Osteocyte (in vitro differentiated cells): ENCODE measurements at regions not wholly inside any gene's neighbourhood (a gene's known extent, or its start where the extent isn't known, plus 50 kb on each side); places are given as distances from the start of the nearest gene placed in this dataset.
"Not testable (repeated sequence)": the region's sequence is repeated elsewhere in the genome, so short reads cannot be mapped to it uniquely, and the experiment has no call there.

Experiments used
- DNase-seq: peaks from one replicate; pipeline ENCODE4 v3.0.0; 2021; ENCODE audit warnings: mixed read lengths; ENCODE audit not compliant: unreplicated experiment; ENCODE audit errors: extremely low spot score
- H3K27ac Mint-ChIP-seq: one replicate; pipeline ENCODE4 v1.8.0; 2021; ENCODE audit warnings: mild to moderate bottlenecking, mixed read lengths; ENCODE audit not compliant: unreplicated experiment
- H3K27me3 Mint-ChIP-seq: one replicate; pipeline ENCODE4 v1.8.0; 2021; ENCODE audit warnings: mixed read lengths; ENCODE audit not compliant: unreplicated experiment
- H3K36me3 Mint-ChIP-seq: one replicate; pipeline ENCODE4 v1.8.0; 2021; ENCODE audit warnings: mixed read lengths; ENCODE audit not compliant: unreplicated experiment
- H3K4me1 Mint-ChIP-seq: one replicate; pipeline ENCODE4 v1.8.0; 2021; ENCODE audit warnings: mixed read lengths; ENCODE audit not compliant: unreplicated experiment
- H3K4me3 Mint-ChIP-seq: one replicate; pipeline ENCODE4 v1.8.0; 2021; ENCODE audit warnings: mild to moderate bottlenecking, moderate library complexity, mixed read lengths; ENCODE audit not compliant: unreplicated experiment
- H3K9me3 Mint-ChIP-seq: one replicate; pipeline ENCODE4 v1.8.0; 2021; ENCODE audit warnings: mixed read lengths; ENCODE audit not compliant: unreplicated experiment
- CTCF ChIP-seq: fragments of 200-600 bp; sonication (generic); IDR thresholded peaks from 2 replicates; pipeline ENCODE4 v1.5.0; 2021; ENCODE audit warnings: antibody characterized with exemption, mild to moderate bottlenecking, moderate library complexity

- TF ChIP-seq CTCF, result no peak
- Mint-ChIP-seq H3K4me1 (peaks cover 23% of the 10 kb centered on the region), H3K9me3 (no peaks in the 10 kb centered on the region), H3K36me3 (no peaks in the 10 kb centered on the region), H3K27me3 (peaks cover 13% of the 10 kb centered on the region), H3K27ac (no peak overlapping the region), H3K4me3 (no peak overlapping the region)
- DNase-seq, result no peak
Observed at GRCh38 chr12:75660805-75661404, 149.5 kb upstream of the KRR1 start.

GRCh38 chr12:75660107-75660530 lies 148.7 kb upstream of the KRR1 start:
- no peak for DNase-seq
- Mint-ChIP-seq H3K4me1 (peaks cover 23% of the 10 kb centered on the region), H3K4me3 (no peak overlapping the region), H3K9me3 (no peaks in the 10 kb centered on the region), H3K36me3 (peaks cover 1% of the 10 kb centered on the region), H3K27me3 (peaks cover 9% of the 10 kb centered on the region), H3K27ac (no peak overlapping the region)
- TF ChIP-seq CTCF, result no peak

GRCh38 chr12:75658901-75659823 lies 147.8 kb upstream of the KRR1 start:
- no peak overlapping the region for H3K4me3 Mint-ChIP-seq
- no peak for DNase-seq
- no peak for TF ChIP-seq CTCF
- H3K36me3 Mint-ChIP-seq, result peaks cover 2% of the 10 kb centered on the region
- peak overlapping the region; percentile 2 for H3K27ac Mint-ChIP-seq
- H3K27me3 Mint-ChIP-seq, result peaks cover 3% of the 10 kb centered on the region
- no peaks in the 10 kb centered on the region for H3K9me3 Mint-ChIP-seq
- peaks cover 22% of the 10 kb centered on the region for H3K4me1 Mint-ChIP-seq

GRCh38 chr12:75658286-75658685 lies 146.9 kb upstream of the KRR1 start:
- no peaks in the 10 kb centered on the region for H3K9me3 Mint-ChIP-seq
- peaks cover 5% of the 10 kb centered on the region for H3K27me3 Mint-ChIP-seq
- TF ChIP-seq CTCF, result no peak
- DNase-seq, result no peak
- H3K27ac Mint-ChIP-seq, result no peak overlapping the region
- no peak overlapping the region for H3K4me3 Mint-ChIP-seq
- H3K4me1 Mint-ChIP-seq, result peaks cover 18% of the 10 kb centered on the region
- peaks cover 2% of the 10 kb centered on the region for H3K36me3 Mint-ChIP-seq

- Mint-ChIP-seq H3K4me3 (no peak overlapping the region), H3K4me1 (peaks cover 18% of the 10 kb centered on the region), H3K9me3 (no peaks in the 10 kb centered on the region), H3K27ac (no peak overlapping the region), H3K27me3 (peaks cover 5% of the 10 kb centered on the region), H3K36me3 (peaks cover 2% of the 10 kb centered on the region)
- TF ChIP-seq CTCF, result no peak
- no peak for DNase-seq
Observed at GRCh38 chr12:75657831-75658230, 146.4 kb upstream of the KRR1 start.

GRCh38 chr12:75657354-75657753 lies 145.9 kb upstream of the KRR1 start:
- H3K36me3 Mint-ChIP-seq, DNase-seq, H3K4me3 Mint-ChIP-seq, H3K27me3 Mint-ChIP-seq, H3K9me3 Mint-ChIP-seq, H3K27ac Mint-ChIP-seq: not testable (repeated sequence)
- H3K4me1 Mint-ChIP-seq, result peaks cover 18% of the 10 kb centered on the region
